Mucosa of rectum (tissue), 2 donors: ENCODE measurements at regions not wholly inside any gene's neighbourhood (a gene's known extent, or its start where the extent isn't known, plus 50 kb on each side); places are given as distances from the start of the nearest gene placed in this dataset.

ENCODE experiments used
- H3K27ac ChIP-seq, 2 donors: one replicate each; pipeline ENCODE4 v1.7.0; 2013; ENCODE audit warnings: inconsistent platforms in 2 of 2, low read depth in 2 of 2, low read length in 2 of 2
- H3K27me3 ChIP-seq, 2 donors: one replicate each; pipeline ENCODE4 v1.7.0; 2013; ENCODE audit warnings: low read length in 2 of 2; ENCODE audit not compliant: control insufficient read depth in 2 of 2, insufficient read depth in 2 of 2
- H3K36me3 ChIP-seq, 2 donors: one replicate each; pipeline ENCODE4 v1.7.0; 2013; ENCODE audit warnings: low read length in 2 of 2; ENCODE audit not compliant: control insufficient read depth in 2 of 2, insufficient read depth in 2 of 2
- H3K4me1 ChIP-seq, 2 donors: one replicate each; pipeline ENCODE4 v1.7.0; 2013; ENCODE audit warnings: low read length in 2 of 2, mild to moderate bottlenecking in 1 of 2; ENCODE audit not compliant: control insufficient read depth in 2 of 2, insufficient read depth in 2 of 2
- H3K4me3 ChIP-seq, 2 donors: one replicate each; pipeline ENCODE4 v1.7.0; 2013; ENCODE audit warnings: low read length in 2 of 2
- H3K9ac ChIP-seq, 2 donors: one replicate each; pipeline ENCODE4 v1.7.0; 2013; ENCODE audit warnings: low read length in 2 of 2, low read depth in 1 of 2, mild to moderate bottlenecking in 1 of 2
- H3K9me3 ChIP-seq, 2 donors: one replicate each; pipeline ENCODE4 v1.7.0; 2013; ENCODE audit warnings: low read length in 2 of 2; ENCODE audit not compliant: control insufficient read depth in 2 of 2
- donor health status: healthy.
- donor health status: Normal muscosa, but diverticular disease.

DNA sequence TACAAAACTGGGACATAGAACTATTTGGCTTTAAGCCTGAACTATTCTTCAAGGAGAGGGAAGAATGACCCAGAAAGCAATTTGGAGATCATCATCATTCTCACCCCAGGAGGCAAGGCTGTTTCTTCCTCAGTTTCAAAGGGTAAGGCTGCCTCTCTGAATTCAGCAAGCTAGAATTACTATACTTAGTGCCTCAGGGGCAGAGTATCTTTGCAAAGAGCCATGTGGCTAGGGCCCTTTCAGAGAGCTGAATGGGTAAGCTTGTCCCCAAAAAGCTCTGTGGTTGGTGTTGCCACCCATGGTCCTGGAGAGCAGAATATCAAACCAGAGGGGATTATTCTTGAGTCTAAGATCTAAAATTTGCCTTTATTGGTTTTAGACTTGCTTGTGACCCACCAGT, 720.3 kb upstream of the ARPP21 start:
- Histone ChIP-seq H3K9me3 (no peaks in the 10 kb centered on the region), H3K4me1 (no peaks in the 10 kb centered on the region), H3K36me3 (no peaks in the 10 kb centered on the region), H3K9ac (no peak overlapping the region), H3K4me3 (no peak overlapping the region), H3K27ac (no peak overlapping the region), H3K27me3 (no peaks in the 10 kb centered on the region)

DNA sequence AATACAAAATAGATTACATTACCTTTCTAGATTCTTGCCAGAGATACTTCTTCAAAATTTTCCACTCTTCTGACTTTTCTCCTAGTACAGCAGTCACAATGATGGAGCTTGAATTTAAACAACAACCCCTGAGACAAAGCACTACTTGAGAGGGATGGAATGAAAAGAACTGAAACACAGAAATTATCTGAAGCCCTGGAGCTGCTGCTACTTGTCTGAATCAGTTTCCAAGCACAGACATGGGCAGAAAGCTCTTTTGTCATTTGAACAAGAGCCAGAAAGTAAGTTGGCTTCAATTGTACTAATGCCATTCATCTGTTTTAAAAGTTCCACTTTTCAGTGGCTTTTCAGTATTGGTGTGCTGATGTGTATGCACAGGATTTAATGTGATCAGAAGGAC, 718.5 kb upstream of the ARPP21 start:
- H3K27me3 ChIP-seq, result no peaks in the 10 kb centered on the region
- H3K36me3 ChIP-seq, result no peaks in the 10 kb centered on the region
- H3K4me3 ChIP-seq, result no peak overlapping the region
- no peak overlapping the region for H3K27ac ChIP-seq
- H3K9me3 ChIP-seq, result no peaks in the 10 kb centered on the region
- no peak overlapping the region for H3K9ac ChIP-seq
- no peaks in the 10 kb centered on the region for H3K4me1 ChIP-seq

DNA sequence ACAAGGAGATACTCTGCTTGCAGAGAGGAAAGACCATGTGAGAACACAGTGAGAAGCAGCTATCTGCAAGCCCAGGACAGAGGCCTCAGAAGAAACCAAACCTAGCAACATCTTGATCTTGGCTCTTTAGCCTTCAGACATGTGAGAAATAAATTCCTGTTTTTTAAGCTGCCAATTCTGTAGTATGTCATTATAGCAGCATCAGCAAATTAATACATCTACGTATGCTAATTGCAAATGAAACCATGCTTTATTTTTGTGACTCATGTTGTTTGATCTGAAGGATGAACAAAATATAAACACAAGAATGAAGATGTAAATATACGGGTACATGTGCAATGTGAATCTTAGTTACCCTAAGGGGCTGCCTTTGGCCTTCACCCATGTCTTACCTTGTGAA, 714.4 kb upstream of the ARPP21 start:
- Histone ChIP-seq H3K4me1 (no peaks in the 10 kb centered on the region), H3K9me3 (no peaks in the 10 kb centered on the region)

DNA sequence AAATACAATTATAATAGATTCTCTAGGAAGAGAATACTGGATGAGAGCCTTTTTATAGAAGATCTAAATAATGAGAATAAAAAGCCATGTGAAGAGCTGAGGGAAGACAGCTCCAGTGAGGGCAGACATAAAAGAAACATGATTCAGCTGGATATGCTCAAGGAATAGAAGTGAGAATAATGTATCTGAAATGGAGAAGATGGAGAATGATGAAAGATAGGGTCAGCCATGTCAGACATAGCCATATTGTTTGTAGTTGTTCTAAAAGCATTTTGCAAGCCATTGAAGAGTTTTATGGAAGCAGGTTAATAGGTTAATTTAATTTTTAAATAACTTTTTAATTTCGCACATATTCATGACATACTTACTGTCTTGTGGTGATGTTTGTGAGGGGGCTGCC, 713.5 kb upstream of the ARPP21 start:
- no peaks in the 10 kb centered on the region for H3K4me1 ChIP-seq
- no peak overlapping the region for H3K9ac ChIP-seq
- no peaks in the 10 kb centered on the region for H3K9me3 ChIP-seq
- no peak overlapping the region for H3K27ac ChIP-seq
- H3K27me3 ChIP-seq, result no peaks in the 10 kb centered on the region
- H3K4me3 ChIP-seq, result no peak overlapping the region
- no peaks in the 10 kb centered on the region for H3K36me3 ChIP-seq

More for the DNA sequence above, 714.4 kb upstream of the ARPP21 start:
- no peak overlapping the region for H3K27ac ChIP-seq
- H3K9ac ChIP-seq, result no peak overlapping the region
- no peak overlapping the region for H3K4me3 ChIP-seq
- H3K36me3 ChIP-seq, result no peaks in the 10 kb centered on the region
- no peaks in the 10 kb centered on the region for H3K27me3 ChIP-seq

DNA sequence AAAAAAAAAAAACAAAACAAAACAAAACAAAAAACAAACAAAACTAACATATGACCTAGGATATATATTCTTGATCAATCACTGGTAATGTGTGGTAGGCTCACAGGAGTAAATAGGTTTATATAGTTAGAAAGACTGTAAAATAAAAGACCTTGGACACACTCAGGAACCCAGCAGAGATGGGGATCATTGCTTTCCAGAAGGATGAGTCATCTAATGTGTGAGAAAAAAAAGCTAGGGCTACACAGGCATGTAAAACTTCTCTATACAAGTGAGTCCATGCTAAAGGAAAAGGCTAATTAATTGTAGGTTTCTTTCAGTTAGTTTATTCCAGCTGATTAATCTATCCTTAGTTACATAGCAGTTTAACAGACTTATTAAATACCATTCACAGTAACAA, 710.3 kb upstream of the ARPP21 start:
- no peaks in the 10 kb centered on the region for H3K9me3 ChIP-seq
- H3K27ac ChIP-seq, result no peak overlapping the region
- H3K4me3 ChIP-seq, result no peak overlapping the region
- H3K36me3 ChIP-seq, result no peaks in the 10 kb centered on the region
- no peaks in the 10 kb centered on the region for H3K27me3 ChIP-seq
- no peaks in the 10 kb centered on the region for H3K4me1 ChIP-seq
- H3K9ac ChIP-seq, result no peak overlapping the region

DNA sequence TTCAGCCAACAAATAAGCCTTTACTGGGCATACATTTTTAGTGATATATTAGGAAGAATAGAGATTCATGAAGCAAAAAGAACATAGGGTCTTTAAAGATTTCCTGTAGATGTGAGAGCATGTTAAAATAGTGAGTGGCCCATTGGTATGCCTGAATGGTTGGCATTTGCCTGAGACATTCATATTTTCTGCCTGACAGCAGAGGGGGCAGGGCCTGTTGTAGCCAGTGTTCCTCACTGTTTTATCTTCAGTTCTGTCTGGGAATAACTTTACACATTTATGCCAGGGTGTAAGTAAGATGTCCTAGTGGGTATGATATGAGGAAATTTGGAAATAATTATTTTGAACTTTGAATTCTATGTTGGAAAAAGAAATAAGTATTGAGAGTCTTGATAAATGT, 704.7 kb upstream of the ARPP21 start:
- no peak overlapping the region for H3K27ac ChIP-seq
- no peaks in the 10 kb centered on the region for H3K4me1 ChIP-seq
- no peak overlapping the region for H3K9ac ChIP-seq
- no peaks in the 10 kb centered on the region for H3K27me3 ChIP-seq
- no peaks in the 10 kb centered on the region for H3K36me3 ChIP-seq
- no peak overlapping the region for H3K4me3 ChIP-seq
- H3K9me3 ChIP-seq, result no peaks in the 10 kb centered on the region

DNA sequence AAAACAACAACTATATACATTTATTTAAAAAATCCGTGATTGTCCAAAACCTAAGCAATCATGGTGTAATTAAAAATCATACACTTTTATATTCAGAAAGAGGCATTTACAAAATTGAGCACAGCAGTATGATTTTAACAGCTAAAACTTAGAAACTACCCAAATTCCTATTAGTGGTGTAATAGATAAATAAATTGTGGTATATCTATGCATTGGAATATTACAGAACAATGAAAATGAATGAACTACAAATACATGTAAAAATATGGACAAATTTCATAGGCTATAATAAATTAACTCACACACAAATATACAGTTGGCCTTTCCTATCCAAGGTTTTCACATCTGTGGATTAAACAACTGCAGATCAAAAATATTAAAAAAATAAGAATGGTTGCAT, 700.5 kb upstream of the ARPP21 start:
- no peaks in the 10 kb centered on the region for H3K27me3 ChIP-seq
- H3K4me3 ChIP-seq, result no peak overlapping the region
- no peaks in the 10 kb centered on the region for H3K36me3 ChIP-seq
- no peaks in the 10 kb centered on the region for H3K4me1 ChIP-seq
- H3K9ac ChIP-seq, result no peak overlapping the region
- H3K27ac ChIP-seq, result no peak overlapping the region
- H3K9me3 ChIP-seq, result no peaks in the 10 kb centered on the region

DNA sequence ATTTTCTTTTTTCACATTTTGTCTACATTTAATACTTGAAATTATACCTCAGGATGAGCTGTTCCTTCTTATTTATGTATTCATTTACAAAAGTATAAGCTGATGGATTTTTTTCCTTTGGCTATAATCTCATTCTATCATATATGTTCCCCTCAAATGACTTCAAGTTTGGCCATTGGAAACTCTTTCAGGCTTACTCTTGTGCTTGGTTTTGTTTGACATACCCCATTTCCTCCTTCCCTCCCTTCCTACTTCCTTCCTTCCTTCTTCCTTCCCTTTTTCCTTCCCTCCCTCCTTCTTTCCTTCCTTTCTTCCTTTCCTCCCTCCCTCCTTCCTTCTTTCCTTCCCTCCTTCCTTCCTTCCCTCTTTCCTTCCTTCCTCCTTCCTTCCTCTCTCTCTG, 697.1 kb upstream of the ARPP21 start:
- H3K27ac ChIP-seq, result no peak overlapping the region
- no peaks in the 10 kb centered on the region for H3K4me1 ChIP-seq
- no peak overlapping the region for H3K4me3 ChIP-seq
- no peaks in the 10 kb centered on the region for H3K9me3 ChIP-seq
- H3K27me3 ChIP-seq, result no peaks in the 10 kb centered on the region
- H3K36me3 ChIP-seq, result no peaks in the 10 kb centered on the region
- no peak overlapping the region for H3K9ac ChIP-seq

DNA sequence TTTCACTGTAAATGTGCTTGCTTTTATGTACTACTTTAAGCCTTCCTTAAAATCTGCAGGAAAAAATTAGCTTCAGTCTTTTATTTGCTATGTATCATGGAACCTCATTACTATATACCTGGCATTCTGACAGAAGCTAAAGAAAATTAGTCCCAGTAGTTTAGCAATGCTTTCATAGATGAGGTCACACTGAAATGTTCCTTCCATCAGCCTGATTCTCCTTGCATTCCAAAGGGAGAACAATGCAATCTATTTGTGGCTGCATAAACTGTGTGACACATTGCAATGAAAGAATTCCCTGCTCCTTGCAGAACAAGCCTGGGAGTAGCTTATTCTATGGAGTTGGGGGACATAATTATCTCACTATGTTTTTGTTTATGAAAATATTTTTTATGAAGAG, 691.5 kb upstream of the ARPP21 start:
- no peaks in the 10 kb centered on the region for H3K36me3 ChIP-seq
- H3K9me3 ChIP-seq, result no peaks in the 10 kb centered on the region
- H3K9ac ChIP-seq, result no peak overlapping the region
- H3K4me3 ChIP-seq, result no peak overlapping the region
- H3K27me3 ChIP-seq, result no peaks in the 10 kb centered on the region
- no peaks in the 10 kb centered on the region for H3K4me1 ChIP-seq
- H3K27ac ChIP-seq, result no peak overlapping the region

DNA sequence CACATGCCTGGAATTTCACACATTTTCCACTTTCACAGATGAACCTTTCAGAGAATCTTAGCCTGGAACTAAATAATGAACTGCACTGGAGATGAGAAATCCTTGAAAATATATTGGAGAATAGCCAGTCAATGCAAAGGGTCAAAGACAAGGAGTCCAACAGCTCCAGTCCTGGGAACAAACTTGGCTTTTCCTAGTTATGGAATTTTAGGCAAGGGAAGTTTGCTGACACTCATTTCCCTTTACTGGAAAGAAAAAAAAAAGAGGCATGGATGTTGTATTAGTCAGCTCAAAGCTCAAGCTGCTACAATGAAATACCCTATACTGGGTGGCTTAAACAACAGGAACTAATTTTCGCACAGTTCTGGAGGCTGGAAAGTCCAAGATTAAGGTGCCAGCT, 690.8 kb upstream of the ARPP21 start:
- H3K4me1 ChIP-seq, result no peaks in the 10 kb centered on the region
- no peaks in the 10 kb centered on the region for H3K9me3 ChIP-seq
- no peak overlapping the region for H3K27ac ChIP-seq
- H3K36me3 ChIP-seq, result no peaks in the 10 kb centered on the region
- H3K27me3 ChIP-seq, result no peaks in the 10 kb centered on the region
- H3K4me3 ChIP-seq, result no peak overlapping the region
- H3K9ac ChIP-seq, result no peak overlapping the region

DNA sequence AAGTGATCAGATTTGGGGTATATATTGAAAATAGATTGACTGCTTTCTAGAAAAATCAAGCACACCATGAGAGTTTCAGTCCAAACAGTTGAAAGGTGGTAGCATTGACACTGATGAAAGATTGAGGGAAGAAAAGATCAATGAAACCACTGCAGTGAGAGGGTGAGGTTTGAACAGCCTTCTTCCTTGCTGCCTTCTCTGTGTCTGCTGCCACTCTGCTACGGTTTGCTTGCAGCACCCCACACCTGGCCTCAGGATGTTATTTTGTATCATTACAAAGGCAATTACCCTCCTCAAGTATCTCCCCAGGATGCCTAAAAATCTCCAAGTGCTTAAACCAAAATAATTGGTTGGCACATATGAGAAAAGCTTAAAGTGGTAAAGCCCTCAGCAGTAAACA, 683.6 kb upstream of the ARPP21 start:
- Histone ChIP-seq H3K9me3 (no peaks in the 10 kb centered on the region), H3K4me1 (no peaks in the 10 kb centered on the region), H3K9ac (no peak overlapping the region), H3K27ac (no peak overlapping the region), H3K4me3 (no peak overlapping the region), H3K36me3 (no peaks in the 10 kb centered on the region), H3K27me3 (no peaks in the 10 kb centered on the region)
